OCI-LY1 (cell line): ENCODE measurements at regions not wholly inside any gene's neighbourhood (a gene's known extent, or its start where the extent isn't known, plus 50 kb on each side); places are given as distances from the start of the nearest gene placed in this dataset.

Experiments used
- H2AFZ ChIP-seq: fragments of 200-600 bp; sonication (generic), shearing (Covaris generic); 2 replicates; pipeline ENCODE4 v1.6.0; 2014; ENCODE audit warnings: antibody characterized with exemption, mild to moderate bottlenecking, low read length
- H3F3A ChIP-seq: fragments of 200-600 bp; sonication (generic), shearing (Covaris generic); 2 replicates; pipeline ENCODE4 v1.6.0; 2014; ENCODE audit warnings: mild to moderate bottlenecking, antibody characterized with exemption, low read length, moderate library complexity; ENCODE audit not compliant: insufficient read depth
- H3K27ac ChIP-seq: fragments of 200-600 bp; sonication (generic); 2 replicates; pipeline ENCODE4 v1.5.1; 2014; ENCODE audit warnings: low read length, mixed run types, mild to moderate bottlenecking, low read depth; ENCODE audit not compliant: poor library complexity, severe bottlenecking
- H3K27me3 ChIP-seq: fragments of 200-600 bp; sonication (generic); 2 replicates; pipeline ENCODE4 v1.6.0; 2014; ENCODE audit warnings: antibody characterized with exemption, mild to moderate bottlenecking, low read length, moderate library complexity; ENCODE audit not compliant: insufficient read depth
- H3K36me3 ChIP-seq: fragments of 200-600 bp; sonication (generic); 2 replicates; pipeline ENCODE4 v1.6.1; 2014; ENCODE audit warnings: mild to moderate bottlenecking, antibody characterized with exemption, low read length, moderate library complexity, mixed read lengths; ENCODE audit not compliant: insufficient read depth
- H3K4me1 ChIP-seq: fragments of 200-600 bp; sonication (generic); 2 replicates; pipeline ENCODE4 v1.5.1; 2014; ENCODE audit warnings: mild to moderate bottlenecking, low read length, moderate library complexity; ENCODE audit not compliant: insufficient read depth, severe bottlenecking
- H3K4me2 ChIP-seq: fragments of 200-600 bp; sonication (generic), shearing (Covaris generic); 2 replicates; pipeline ENCODE4 v1.6.1; 2014; ENCODE audit warnings: low read length
- H3K4me3 ChIP-seq: fragments of 200-600 bp; sonication (generic); 2 replicates; pipeline ENCODE4 v1.5.1; 2014; ENCODE audit warnings: low read length, low read depth, mild to moderate bottlenecking, mixed read lengths; ENCODE audit not compliant: poor library complexity, severe bottlenecking
- H3K79me2 ChIP-seq: fragments of 200-600 bp; shearing (Covaris generic); 2 replicates; pipeline ENCODE4 v1.6.1; 2016; ENCODE audit warnings: mixed run types, low read length, mixed read lengths; ENCODE audit not compliant: insufficient read depth
- H3K9ac ChIP-seq: fragments of 200-600 bp; sonication (generic), shearing (Covaris generic); 2 replicates; pipeline ENCODE4 v1.6.1; 2014; ENCODE audit warnings: mild to moderate bottlenecking, low read length, mixed read lengths
- H3K9me2 ChIP-seq: fragments of 200-600 bp; sonication (generic), shearing (Covaris generic); 2 replicates; pipeline ENCODE4 v1.6.1; 2014; ENCODE audit warnings: low read depth, mild to moderate bottlenecking, low read length, mixed read lengths
- H3K9me3 ChIP-seq: fragments of 200-600 bp; shearing (Covaris generic); 2 replicates; pipeline ENCODE4 v1.6.1; 2014; ENCODE audit warnings: low read length, mixed read lengths
- H4K20me1 ChIP-seq: fragments of 200-600 bp; sonication (generic), shearing (Covaris generic); 2 replicates; pipeline ENCODE4 v1.6.0; 2016; ENCODE audit warnings: mild to moderate bottlenecking, low read length; ENCODE audit not compliant: insufficient read depth
- CTCF ChIP-seq: fragments of 200-600 bp; sonication (generic), shearing (Covaris generic); IDR thresholded peaks from 2 replicates; pipeline ENCODE4 v1.5.1; 2017; ENCODE audit warnings: mild to moderate bottlenecking, antibody characterized with exemption, low read length, moderate library complexity, mixed read lengths
- EZH2 ChIP-seq: fragments of 200-600 bp; sonication (generic), shearing (Covaris generic); IDR thresholded peaks from 2 replicates; pipeline ENCODE4 v1.8.0; 2017; ENCODE audit warnings: borderline replicate concordance, mixed run types, mild to moderate bottlenecking, antibody characterized with exemption, low read length, moderate library complexity, mixed read lengths

GRCh38 chr19:31897292-31897691 lies 448.1 kb upstream of the ZNF507 start:
- Histone ChIP-seq H3F3A (no peaks in the 10 kb centered on the region), H3K4me2 (no peak overlapping the region), H3K27me3 (no peaks in the 10 kb centered on the region), H3K9me2 (no peaks in the 10 kb centered on the region), H3K4me3 (no peak overlapping the region), H3K4me1 (no peaks in the 10 kb centered on the region), H3K27ac (no peak overlapping the region), H2AFZ (no peak overlapping the region), H3K9me3 (no peaks in the 10 kb centered on the region), H3K79me2 (no peaks in the 10 kb centered on the region), H4K20me1 (no peaks in the 10 kb centered on the region), H3K9ac (no peak overlapping the region), H3K36me3 (no peaks in the 10 kb centered on the region)
- TF ChIP-seq CTCF (no peak), EZH2 (no peak)

GRCh38 chr19:31900991-31901390 lies 444.4 kb upstream of the ZNF507 start:
- no peak overlapping the region for H3K27ac ChIP-seq
- no peak overlapping the region for H3K9ac ChIP-seq
- no peaks in the 10 kb centered on the region for H4K20me1 ChIP-seq
- no peak overlapping the region for H3K4me2 ChIP-seq
- TF ChIP-seq EZH2 (no peak), CTCF (no peak)
- H3F3A ChIP-seq, result no peaks in the 10 kb centered on the region
- no peaks in the 10 kb centered on the region for H3K9me2 ChIP-seq
- H3K4me1 ChIP-seq, result no peaks in the 10 kb centered on the region
- no peaks in the 10 kb centered on the region for H3K36me3 ChIP-seq
- no peaks in the 10 kb centered on the region for H3K9me3 ChIP-seq
- H3K27me3 ChIP-seq, result no peaks in the 10 kb centered on the region
- no peaks in the 10 kb centered on the region for H3K79me2 ChIP-seq
- H3K4me3 ChIP-seq, result no peak overlapping the region
- H2AFZ ChIP-seq, result no peak overlapping the region

DNA sequence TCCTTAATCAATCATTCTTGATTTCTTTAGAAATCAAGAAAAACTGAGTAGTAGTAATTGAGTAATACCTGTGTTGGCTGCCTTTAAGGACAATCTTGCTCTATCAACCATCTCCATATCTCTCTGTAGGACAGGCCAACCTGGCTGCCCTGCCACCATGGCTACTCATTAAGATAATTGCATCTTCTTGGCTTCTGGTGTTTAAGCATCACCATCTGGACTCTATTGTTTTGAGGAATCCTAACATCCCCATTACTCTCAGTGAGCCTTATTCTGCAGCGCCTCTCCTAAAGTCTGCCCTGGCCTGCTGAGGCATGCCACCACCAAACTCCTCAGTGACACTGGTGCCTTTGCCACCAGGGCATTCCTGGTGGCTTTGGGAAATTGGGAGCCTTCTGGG lies 442.6 kb upstream of the ZNF507 start:
- Histone ChIP-seq H2AFZ (no peak overlapping the region), H3K27me3 (no peaks in the 10 kb centered on the region), H3K27ac (no peak overlapping the region), H3K9me3 (no peaks in the 10 kb centered on the region), H4K20me1 (no peaks in the 10 kb centered on the region), H3K4me3 (no peak overlapping the region), H3F3A (no peaks in the 10 kb centered on the region), H3K36me3 (no peaks in the 10 kb centered on the region), H3K4me2 (no peak overlapping the region), H3K9ac (no peak overlapping the region), H3K9me2 (no peaks in the 10 kb centered on the region), H3K4me1 (no peaks in the 10 kb centered on the region), H3K79me2 (no peaks in the 10 kb centered on the region)
- no peak for TF ChIP-seq CTCF
- TF ChIP-seq EZH2, result no peak
